GM13976 (cell line): ENCODE measurements at regions not wholly inside any gene's neighbourhood (a gene's known extent, or its start where the extent isn't known, plus 50 kb on each side); places are given as distances from the start of the nearest gene placed in this dataset.

ENCODE experiments used
- DNase-seq: peaks from one replicate; pipeline ENCODE4 v3.0.0; 2012; ENCODE audit warnings: low spot score
- in situ Hi-C: fragments of 300-500 bp; cut with MboI; formaldehyde crosslinking; loops from one replicate; pipeline ENCODE4 v1.12.0; 2022; ENCODE audit warnings: low sequenced_read_pairs, mixed read lengths, inconsistent platforms; ENCODE audit not compliant: unreplicated experiment
- TF ChIP-seq, protein P1 (sequence below): IDR thresholded peaks from 2 replicates; pipeline ENCODE4 v1.5.1; 2012; ENCODE audit warnings: borderline replicate concordance, mild to moderate bottlenecking; ENCODE audit not compliant: insufficient read depth; ENCODE audit errors: extremely low read depth, missing control alignments, control extremely low read depth

DNA sequence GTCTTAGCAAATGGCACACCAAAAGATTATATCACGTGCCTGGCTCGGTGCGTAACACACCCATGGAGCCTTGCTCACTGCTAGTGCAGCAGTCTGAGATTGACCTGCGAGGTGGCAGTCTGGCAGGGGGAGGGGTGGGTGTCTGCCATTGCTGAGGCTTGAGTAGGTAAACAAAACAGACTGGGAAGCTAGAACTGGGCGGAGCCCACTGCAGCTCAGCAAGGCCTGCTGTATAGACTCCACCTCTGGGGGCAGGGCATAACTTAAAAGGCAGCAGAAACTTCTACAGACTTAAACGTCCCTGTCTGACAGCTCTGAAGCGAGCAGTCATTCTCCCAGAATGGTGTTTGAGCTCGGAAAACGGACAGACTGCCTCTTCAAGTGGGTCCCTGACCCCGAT, 55.9 kb upstream of the FSHR start:
- in situ Hi-C loops: no loop called here
- DNase-seq: no peak
- TF ChIP-seq, protein P1, sequence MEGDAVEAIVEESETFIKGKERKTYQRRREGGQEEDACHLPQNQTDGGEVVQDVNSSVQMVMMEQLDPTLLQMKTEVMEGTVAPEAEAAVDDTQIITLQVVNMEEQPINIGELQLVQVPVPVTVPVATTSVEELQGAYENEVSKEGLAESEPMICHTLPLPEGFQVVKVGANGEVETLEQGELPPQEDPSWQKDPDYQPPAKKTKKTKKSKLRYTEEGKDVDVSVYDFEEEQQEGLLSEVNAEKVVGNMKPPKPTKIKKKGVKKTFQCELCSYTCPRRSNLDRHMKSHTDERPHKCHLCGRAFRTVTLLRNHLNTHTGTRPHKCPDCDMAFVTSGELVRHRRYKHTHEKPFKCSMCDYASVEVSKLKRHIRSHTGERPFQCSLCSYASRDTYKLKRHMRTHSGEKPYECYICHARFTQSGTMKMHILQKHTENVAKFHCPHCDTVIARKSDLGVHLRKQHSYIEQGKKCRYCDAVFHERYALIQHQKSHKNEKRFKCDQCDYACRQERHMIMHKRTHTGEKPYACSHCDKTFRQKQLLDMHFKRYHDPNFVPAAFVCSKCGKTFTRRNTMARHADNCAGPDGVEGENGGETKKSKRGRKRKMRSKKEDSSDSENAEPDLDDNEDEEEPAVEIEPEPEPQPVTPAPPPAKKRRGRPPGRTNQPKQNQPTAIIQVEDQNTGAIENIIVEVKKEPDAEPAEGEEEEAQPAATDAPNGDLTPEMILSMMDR: no peak

DNA sequence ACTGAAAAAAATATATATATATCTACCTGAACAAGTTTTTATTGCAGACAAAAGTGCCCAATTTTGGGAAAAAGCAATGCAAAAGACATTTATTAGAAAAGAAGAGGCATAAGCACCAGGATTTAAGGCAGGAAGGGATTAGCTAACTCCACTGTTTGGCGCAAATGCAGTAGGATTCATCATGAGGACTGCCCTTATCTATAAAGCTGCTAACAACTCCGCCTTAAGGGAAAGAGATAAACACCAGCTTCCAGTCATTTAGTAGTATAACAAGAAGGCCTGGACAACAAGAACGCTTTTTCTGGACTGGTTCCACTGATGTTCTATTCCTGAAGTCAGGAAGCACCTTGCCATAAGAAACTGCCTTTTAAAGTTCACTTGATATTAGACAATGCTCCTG, 52.9 kb upstream of the FSHR start:
- no peak for DNase-seq
- TF ChIP-seq, protein P1: no peak
- in situ Hi-C loops: no loop called here
